A549 (cell line): ENCODE measurements at regions not wholly inside any gene's neighbourhood (a gene's known extent, or its start where the extent isn't known, plus 50 kb on each side); places are given as distances from the start of the nearest gene placed in this dataset.

Source experiments
- ATAC-seq, 2 experiments: fragments of 200-7000 bp in 1 of 2; fragments of >200 bp in 1 of 2; cut with Nextera tagmentation in 1 of 2; cut with Tn5 transposase in 1 of 2; 3 replicates each; pipeline versions ENCODE4 v1.8.0 to v1.9.1; 2018 to 2020; ENCODE audit warnings: mild to moderate bottlenecking in 1 of 2, moderate library complexity in 1 of 2
- CTCF ChIA-PET: fragments of 300-600 bp; sonication (Branson Sonifier 250); formaldehyde crosslinking; extraction: SDS; loops from one replicate; lab custom pipeline; 2021; ENCODE audit warnings: antibody characterized with exemption, inconsistent platforms; lab: Yijun Ruan, JAX
- POLR2A ChIA-PET: fragments of 350-600 bp; formaldehyde crosslinking; extraction: SDS; loops from one replicate; lab custom pipeline; 2021; ENCODE audit warnings: antibody characterized with exemption, inconsistent platforms; lab: Yijun Ruan, JAX
- DNase-seq, 2 experiments: peaks; one replicate each; pipeline versions ENCODE4 v3.0.0 to v3.0.0-alpha.2; 2011 to 2016; ENCODE audit warnings: low read depth in 1 of 2, low spot score in 1 of 2
- FAIRE-seq: peaks from 2 replicates; lab custom pipeline; 2011; peaks lifted over from hg19 to GRCh38; lab: Jason Lieb, UNC
- H3K27ac ChIP-seq, 2 experiments: fragments of >200 bp; sonication (Bioruptor Twin); formaldehyde crosslinking; 3 replicates each; pipeline ENCODE4 v1.5.1; 2016 to 2017
- H3K4me1 ChIP-seq: fragments of >200 bp; sonication (Bioruptor Twin); formaldehyde crosslinking; 3 replicates; pipeline ENCODE4 v1.6.1; 2016
- H3K4me2 ChIP-seq: fragments of >200 bp; sonication (Bioruptor Twin); formaldehyde crosslinking; 3 replicates; pipeline ENCODE4 v1.6.1; 2016
- H3K4me3 ChIP-seq: fragments of >200 bp; sonication (Bioruptor Twin); formaldehyde crosslinking; 3 replicates; pipeline ENCODE4 v1.5.1; 2016
- H3K9me3 ChIP-seq: fragments of >200 bp; sonication (Bioruptor Twin); formaldehyde crosslinking; 3 replicates; pipeline ENCODE4 v1.6.1; 2016
- BHLHE40 ChIP-seq: IDR thresholded peaks from 2 replicates; pipeline ENCODE4 v1.6.1; 2012; ENCODE audit warnings: low read depth, low read length, inconsistent platforms
- CHD2 ChIP-seq: fragments of 150-350 bp; IDR thresholded peaks from 2 replicates; pipeline ENCODE4 v1.6.1; 2014; ENCODE audit warnings: low read length; ENCODE audit not compliant: partially characterized antibody
- EHMT2 ChIP-seq: fragments of 200-600 bp; sonication (generic); IDR thresholded peaks from 2 replicates; pipeline ENCODE4 v1.6.1; 2016; ENCODE audit warnings: antibody characterized with exemption, low read depth, mild to moderate bottlenecking, moderate library complexity
- EP300 ChIP-seq, 2 experiments: fragments of >200 bp; sonication (Bioruptor Twin); formaldehyde crosslinking; IDR thresholded peaks; 2 replicates in 1 of 2; 3 replicates in 1 of 2; pipeline ENCODE4 v1.6.1; 2016 to 2017
- FOSL2 ChIP-seq, 2 experiments: fragments of 450-650 bp in 1 of 2; fragments of >200 bp in 1 of 2; sonication (Bioruptor Twin) in 1 of 2; formaldehyde crosslinking; IDR thresholded peaks; 2 replicates each; pipeline versions ENCODE4 v1.5.0 to v1.6.1; 2016 to 2020; ENCODE audit warnings: mild to moderate bottlenecking in 1 of 2, moderate library complexity in 1 of 2
- HDAC2 ChIP-seq: fragments of 200-600 bp; sonication (generic); IDR thresholded peaks from 2 replicates; pipeline ENCODE4 v1.6.1; 2016
- HOXB5 ChIP-seq: fragments of 250-450 bp; sonication (Bioruptor Pico); IDR thresholded peaks from 2 replicates; pipeline ENCODE4 v1.5.0; 2020; ENCODE audit warnings: mild to moderate bottlenecking, moderate library complexity
- JUNB ChIP-seq: fragments of >200 bp; sonication (Bioruptor Twin); formaldehyde crosslinking; IDR thresholded peaks from 2 replicates; pipeline ENCODE4 v1.6.1; 2016
- MAFK ChIP-seq: fragments of 450-650 bp; IDR thresholded peaks from 2 replicates; pipeline ENCODE4 v1.6.1; 2014; ENCODE audit not compliant: partially characterized antibody
- MAZ ChIP-seq: fragments of 150-350 bp; IDR thresholded peaks from 2 replicates; pipeline ENCODE4 v1.6.1; 2014; ENCODE audit warnings: antibody characterized with exemption, low read depth, low read length, borderline replicate concordance
- MYC ChIP-seq: IDR thresholded peaks from 2 replicates; pipeline ENCODE4 v1.6.1; 2012; ENCODE audit warnings: mild to moderate bottlenecking, inconsistent platforms, low read length, improper control_type of control experiment, borderline replicate concordance
- NFE2L2 ChIP-seq: fragments of 150-350 bp; conservative IDR thresholded peaks from 2 replicates; pipeline ENCODE4 v1.6.1; 2014; ENCODE audit warnings: low read length
- NPAS2 ChIP-seq: fragments of 250-450 bp; sonication (Bioruptor Pico); IDR thresholded peaks from 2 replicates; pipeline ENCODE4 v1.8.0; 2022; ENCODE audit warnings: mild to moderate bottlenecking, moderate library complexity, borderline replicate concordance
- RAD21 ChIP-seq, 2 experiments: fragments of >200 bp in 1 of 2; sonication (Bioruptor Twin) in 1 of 2; formaldehyde crosslinking in 1 of 2; IDR thresholded peaks in 1 of 2; conservative IDR thresholded peaks in 1 of 2; 2 replicates in 1 of 2; 3 replicates in 1 of 2; pipeline ENCODE4 v1.6.1; 2012 to 2018; ENCODE audit warnings: inconsistent platforms in 1 of 2
- RNF2 ChIP-seq: fragments of 200-600 bp; sonication (generic); IDR thresholded peaks from 2 replicates; pipeline ENCODE4 v1.6.1; 2016; ENCODE audit warnings: low read depth, mild to moderate bottlenecking, antibody characterized with exemption, moderate library complexity, borderline replicate concordance
- SMC3 ChIP-seq: fragments of >200 bp; sonication (Bioruptor Twin); formaldehyde crosslinking; IDR thresholded peaks from 3 replicates; pipeline ENCODE4 v1.6.1; 2018; ENCODE audit warnings: inconsistent platforms
- SREBF2 ChIP-seq: fragments of 450-650 bp; IDR thresholded peaks from 2 replicates; pipeline ENCODE4 v1.6.1; 2014; ENCODE audit warnings: mild to moderate bottlenecking, moderate library complexity
- ZFP36 ChIP-seq: fragments of 450-650 bp; IDR thresholded peaks from 2 replicates; pipeline ENCODE4 v1.6.1; 2014; ENCODE audit warnings: borderline replicate concordance; ENCODE audit not compliant: partially characterized antibody
- ZSCAN20 ChIP-seq: fragments of 250-450 bp; sonication (Bioruptor Pico); IDR thresholded peaks from 2 replicates; pipeline ENCODE4 v1.8.0; 2022; ENCODE audit warnings: mild to moderate bottlenecking, moderate library complexity
- WGBS: methylation state at CpG from one replicate; pipeline ENCODE4 v1.1.6; 2017; ENCODE audit errors: missing lambda C conversion rate; 5-methylcytosine and 5-hydroxymethylcytosine counted together
- TF ChIP-seq, protein P1 (sequence below): fragments of 250-450 bp; sonication (Bioruptor Pico); IDR thresholded peaks from 2 replicates; pipeline ENCODE4 v1.5.0; 2021; ENCODE audit warnings: mild to moderate bottlenecking, moderate library complexity, borderline replicate concordance
- TF ChIP-seq, protein P2 (sequence below): fragments of >200 bp; sonication (Bioruptor Twin); formaldehyde crosslinking; IDR thresholded peaks from 2 replicates; pipeline ENCODE4 v1.6.1; 2016
- TF ChIP-seq, protein P3 (sequence below): fragments of >200 bp; sonication (Bioruptor Twin); formaldehyde crosslinking; IDR thresholded peaks from 3 replicates; pipeline ENCODE4 v1.5.1; 2016

DNA sequence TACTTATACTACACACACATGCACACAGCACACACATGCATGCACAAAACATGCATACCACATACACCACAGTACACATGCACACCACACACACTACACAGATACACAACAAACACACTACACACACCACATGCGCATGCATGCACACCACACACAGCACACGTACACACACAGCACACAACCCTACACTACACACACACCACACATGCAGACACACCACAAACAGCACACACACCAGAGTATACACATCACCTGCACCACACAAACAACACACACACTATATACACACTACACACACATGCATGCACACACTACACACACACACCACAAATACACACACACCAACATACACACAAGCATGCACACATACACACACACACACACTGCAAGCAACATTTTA, 166.8 kb downstream of the AHSP start:
- Histone ChIP-seq H3K27ac (no peak overlapping the region), H3K4me1 (no peaks in the 10 kb centered on the region), H3K4me3 (no peak overlapping the region), H3K4me2 (no peak overlapping the region), H3K9me3 (no peaks in the 10 kb centered on the region; the same call in 2 of the 3 replicates)
- ChIA-PET CTCF (no interaction called here), POLR2A (no interaction called here)
- TF ChIP-seq, protein P1, sequence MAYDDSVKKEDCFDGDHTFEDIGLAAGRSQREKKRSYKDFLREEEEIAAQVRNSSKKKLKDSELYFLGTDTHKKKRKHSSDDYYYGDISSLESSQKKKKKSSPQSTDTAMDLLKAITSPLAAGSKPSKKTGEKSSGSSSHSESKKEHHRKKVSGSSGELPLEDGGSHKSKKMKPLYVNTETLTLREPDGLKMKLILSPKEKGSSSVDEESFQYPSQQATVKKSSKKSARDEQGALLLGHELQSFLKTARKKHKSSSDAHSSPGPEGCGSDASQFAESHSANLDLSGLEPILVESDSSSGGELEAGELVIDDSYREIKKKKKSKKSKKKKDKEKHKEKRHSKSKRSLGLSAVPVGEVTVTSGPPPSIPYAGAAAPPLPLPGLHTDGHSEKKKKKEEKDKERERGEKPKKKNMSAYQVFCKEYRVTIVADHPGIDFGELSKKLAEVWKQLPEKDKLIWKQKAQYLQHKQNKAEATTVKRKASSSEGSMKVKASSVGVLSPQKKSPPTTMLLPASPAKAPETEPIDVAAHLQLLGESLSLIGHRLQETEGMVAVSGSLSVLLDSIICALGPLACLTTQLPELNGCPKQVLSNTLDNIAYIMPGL (CRISPR knock-in tag) = no peak
- TF ChIP-seq NFE2L2 (no peak), BHLHE40 (no peak), RNF2 (no peak), HDAC2 (no peak), EHMT2 (no peak), EP300 (IDR thresholded peaks at IDR 0.05) (no peak), NPAS2 (CRISPR knock-in tag) (no peak), FOSL2 (IDR thresholded peaks at IDR 0.05) (no peak), FOSL2 (CRISPR knock-in tag; IDR thresholded peaks at IDR 0.05) (no peak), ZFP36 (no peak), SREBF2 (no peak), HOXB5 (CRISPR knock-in tag) (no peak), MAZ (no peak), CHD2 (no peak)
- TF ChIP-seq, protein P2, sequence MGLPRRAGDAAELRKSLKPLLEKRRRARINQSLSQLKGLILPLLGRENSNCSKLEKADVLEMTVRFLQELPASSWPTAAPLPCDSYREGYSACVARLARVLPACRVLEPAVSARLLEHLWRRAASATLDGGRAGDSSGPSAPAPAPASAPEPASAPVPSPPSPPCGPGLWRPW = no peak
- ATAC-seq (no peak), FAIRE-seq (no peak), DNase-seq (no peak)
- WGBS = 73% methylated on average over 2 of the region's 2 CpGs

DNA sequence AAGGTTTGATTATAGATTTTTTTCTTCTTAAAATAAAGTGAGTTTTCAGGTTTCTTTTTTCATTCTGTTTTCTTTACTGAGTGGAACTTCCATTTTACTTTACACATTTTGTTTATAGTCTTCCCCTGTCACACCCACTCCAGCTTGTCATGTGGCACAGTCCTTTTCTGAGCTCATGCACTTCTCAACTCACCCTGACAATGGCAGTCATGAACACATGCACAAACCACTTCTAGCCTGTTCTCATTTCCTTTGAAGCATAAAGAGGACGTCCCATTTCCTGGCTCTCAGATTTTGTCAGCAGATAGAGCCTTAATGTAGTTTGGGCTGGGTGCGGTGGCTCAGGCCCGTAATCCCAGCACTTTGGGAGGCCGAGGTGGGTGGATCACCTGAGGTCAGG, 168.0 kb downstream of the AHSP start:
- Histone ChIP-seq H3K27ac (no peak overlapping the region), H3K4me3 (no peak overlapping the region), H3K4me1 (no peaks in the 10 kb centered on the region), H3K9me3 (no peaks in the 10 kb centered on the region; the same call in 2 of the 3 replicates), H3K4me2 (no peak overlapping the region)
- WGBS = 36% methylated on average over 4 of the region's 4 CpGs
- FAIRE-seq (no peak), ATAC-seq (no peak), DNase-seq (no peak)
- ChIA-PET POLR2A (no interaction called here), CTCF (interaction anchor here (0.9 to 1.5 kb wide), 4 partner anchors 13 to 236 kb away, joined by 3 to 5 read pairs (median 3); partner anchors contain the start of gene ARMC5)
- TF ChIP-seq JUNB = no peak
- no peak for TF ChIP-seq MAFK
- no peak for TF ChIP-seq ZSCAN20
- no peak for TF ChIP-seq MYC

DNA sequence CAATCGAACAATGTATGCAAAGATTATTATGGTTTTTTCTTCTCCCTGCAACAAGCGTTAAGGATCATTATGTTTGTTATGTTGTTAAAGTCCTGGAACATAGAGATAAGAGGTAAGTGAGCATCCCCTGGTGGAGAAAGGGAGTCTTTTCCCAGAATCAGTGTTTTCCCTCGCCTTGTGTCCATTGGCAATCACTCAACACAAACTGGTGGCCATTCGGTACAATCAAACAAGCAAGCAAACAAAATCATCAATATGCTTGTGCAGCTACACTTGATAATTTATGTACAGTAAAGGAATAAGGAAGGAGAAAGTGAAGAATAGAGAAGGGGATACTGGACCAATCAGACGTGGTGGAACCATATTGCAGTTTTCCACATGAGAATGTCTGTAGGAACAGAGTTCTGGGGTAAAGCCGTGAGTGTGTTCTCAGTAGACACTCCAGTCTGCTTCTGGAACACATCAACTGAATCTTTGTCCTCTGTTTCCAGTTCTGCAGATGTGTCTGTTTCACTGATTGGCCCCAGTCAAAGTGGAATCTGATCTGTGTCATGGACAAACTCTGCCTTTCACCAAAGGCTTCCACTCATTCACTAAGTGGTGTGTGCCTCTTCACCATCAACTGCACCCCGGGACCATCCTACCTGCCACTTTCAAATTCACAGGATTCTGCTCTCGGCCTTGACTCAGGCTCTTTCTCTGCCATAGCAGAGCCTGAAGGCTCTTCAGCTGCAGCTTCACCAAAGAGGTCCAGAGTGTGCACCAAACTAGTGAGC, 169.5 kb downstream of the AHSP start:
- H3K27ac ChIP-seq = no peak overlapping the region
- TF ChIP-seq, protein P3, sequence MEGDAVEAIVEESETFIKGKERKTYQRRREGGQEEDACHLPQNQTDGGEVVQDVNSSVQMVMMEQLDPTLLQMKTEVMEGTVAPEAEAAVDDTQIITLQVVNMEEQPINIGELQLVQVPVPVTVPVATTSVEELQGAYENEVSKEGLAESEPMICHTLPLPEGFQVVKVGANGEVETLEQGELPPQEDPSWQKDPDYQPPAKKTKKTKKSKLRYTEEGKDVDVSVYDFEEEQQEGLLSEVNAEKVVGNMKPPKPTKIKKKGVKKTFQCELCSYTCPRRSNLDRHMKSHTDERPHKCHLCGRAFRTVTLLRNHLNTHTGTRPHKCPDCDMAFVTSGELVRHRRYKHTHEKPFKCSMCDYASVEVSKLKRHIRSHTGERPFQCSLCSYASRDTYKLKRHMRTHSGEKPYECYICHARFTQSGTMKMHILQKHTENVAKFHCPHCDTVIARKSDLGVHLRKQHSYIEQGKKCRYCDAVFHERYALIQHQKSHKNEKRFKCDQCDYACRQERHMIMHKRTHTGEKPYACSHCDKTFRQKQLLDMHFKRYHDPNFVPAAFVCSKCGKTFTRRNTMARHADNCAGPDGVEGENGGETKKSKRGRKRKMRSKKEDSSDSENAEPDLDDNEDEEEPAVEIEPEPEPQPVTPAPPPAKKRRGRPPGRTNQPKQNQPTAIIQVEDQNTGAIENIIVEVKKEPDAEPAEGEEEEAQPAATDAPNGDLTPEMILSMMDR = peak; percentile 26; the same call in 2 of the 3 replicates
- TF ChIP-seq RAD21 (conservative IDR thresholded peaks at IDR 0.05 in 1 of 2, IDR thresholded peaks at IDR 0.05 in 1 of 2) (peak; percentile 34 to 64; a peak in 4 of 5 replicates), SMC3 (no peak)
- TF ChIP-seq, all 56 proteins: peak for 2
- H3K9me3 ChIP-seq = no peaks in the 10 kb centered on the region; the same call in 2 of the 3 replicates
- ChIA-PET POLR2A (no interaction called here), CTCF (interaction anchor here (1.0 to 1.3 kb wide), 2 partner anchors 209 to 238 kb away, joined by 3 read pairs; partner anchors contain the start of gene ARMC5)
- 3% methylated on average over 8 of the region's 8 CpGs for WGBS
- ATAC-seq = peak in 1 of 2 experiments; percentile 30; a peak in 1 of 6 replicates
- no peak overlapping the region for H3K4me2 ChIP-seq
- no peak for FAIRE-seq
- H3K4me1 ChIP-seq = peaks cover 5% of the 10 kb centered on the region; the same call in 2 of the 3 replicates
- peak in 1 of 2 experiments; percentile 42 for DNase-seq
- no peak overlapping the region for H3K4me3 ChIP-seq
